ENCODE measurements at regions not wholly inside any gene's neighbourhood (a gene's known extent, or its start where the extent isn't known, plus 50 kb on each side); places are given as distances from the start of the nearest gene placed in this dataset.
"Not testable (repeated sequence)": the region's sequence is repeated elsewhere in the genome, so short reads cannot be mapped to it uniquely, and the experiment has no call there.

DNA sequence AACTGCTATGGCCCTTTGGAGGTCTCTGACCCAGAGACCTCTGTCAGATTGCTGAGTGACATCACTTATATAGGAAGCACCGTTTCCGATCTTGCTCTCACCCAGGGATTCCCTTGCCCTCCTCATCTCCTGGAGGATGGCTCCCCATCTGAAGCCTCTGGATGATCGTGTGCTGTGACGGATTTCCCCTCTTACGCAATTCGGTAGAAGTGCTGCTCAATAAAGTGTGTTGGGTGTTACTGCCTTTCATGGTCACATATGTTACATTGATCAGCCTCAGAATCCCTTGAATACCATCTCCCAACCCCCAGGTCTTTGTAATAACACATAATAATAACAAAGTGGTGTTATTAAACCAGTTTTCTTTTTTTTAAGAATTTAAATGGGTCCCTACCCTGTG, 107.3 kb upstream of the CLEC14A start:
- no peak for DNase-seq (ENCODE audit: low spot score)
- TF ChIP-seq, protein P1, sequence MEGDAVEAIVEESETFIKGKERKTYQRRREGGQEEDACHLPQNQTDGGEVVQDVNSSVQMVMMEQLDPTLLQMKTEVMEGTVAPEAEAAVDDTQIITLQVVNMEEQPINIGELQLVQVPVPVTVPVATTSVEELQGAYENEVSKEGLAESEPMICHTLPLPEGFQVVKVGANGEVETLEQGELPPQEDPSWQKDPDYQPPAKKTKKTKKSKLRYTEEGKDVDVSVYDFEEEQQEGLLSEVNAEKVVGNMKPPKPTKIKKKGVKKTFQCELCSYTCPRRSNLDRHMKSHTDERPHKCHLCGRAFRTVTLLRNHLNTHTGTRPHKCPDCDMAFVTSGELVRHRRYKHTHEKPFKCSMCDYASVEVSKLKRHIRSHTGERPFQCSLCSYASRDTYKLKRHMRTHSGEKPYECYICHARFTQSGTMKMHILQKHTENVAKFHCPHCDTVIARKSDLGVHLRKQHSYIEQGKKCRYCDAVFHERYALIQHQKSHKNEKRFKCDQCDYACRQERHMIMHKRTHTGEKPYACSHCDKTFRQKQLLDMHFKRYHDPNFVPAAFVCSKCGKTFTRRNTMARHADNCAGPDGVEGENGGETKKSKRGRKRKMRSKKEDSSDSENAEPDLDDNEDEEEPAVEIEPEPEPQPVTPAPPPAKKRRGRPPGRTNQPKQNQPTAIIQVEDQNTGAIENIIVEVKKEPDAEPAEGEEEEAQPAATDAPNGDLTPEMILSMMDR (IDR thresholded peaks at IDR 0.05; ENCODE audit: extremely low read depth, missing control alignments), result no peak

DNA sequence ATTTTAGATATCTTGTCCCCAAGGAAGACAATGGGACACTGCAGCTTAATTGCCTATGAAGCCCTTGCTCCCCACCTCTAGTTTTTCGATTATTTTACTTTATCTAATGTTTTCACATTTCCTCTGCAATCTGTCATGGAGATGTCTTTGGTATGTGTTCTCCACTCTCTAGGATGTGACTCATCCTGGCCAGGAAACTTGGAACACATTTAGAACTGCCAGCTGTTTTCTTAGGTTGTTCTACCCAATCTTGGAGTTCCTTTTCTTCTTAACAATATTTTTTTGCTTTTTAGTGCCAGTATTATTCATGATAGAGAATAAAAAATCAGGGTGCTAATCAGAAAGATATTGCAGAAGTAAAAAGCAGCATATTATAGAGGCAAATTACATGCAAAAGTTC, 101.7 kb upstream of the CLEC14A start:
- DNase-seq (ENCODE audit: low spot score), result no peak
- TF ChIP-seq, protein P1 (IDR thresholded peaks at IDR 0.05; ENCODE audit: extremely low read depth, missing control alignments), result no peak

DNA sequence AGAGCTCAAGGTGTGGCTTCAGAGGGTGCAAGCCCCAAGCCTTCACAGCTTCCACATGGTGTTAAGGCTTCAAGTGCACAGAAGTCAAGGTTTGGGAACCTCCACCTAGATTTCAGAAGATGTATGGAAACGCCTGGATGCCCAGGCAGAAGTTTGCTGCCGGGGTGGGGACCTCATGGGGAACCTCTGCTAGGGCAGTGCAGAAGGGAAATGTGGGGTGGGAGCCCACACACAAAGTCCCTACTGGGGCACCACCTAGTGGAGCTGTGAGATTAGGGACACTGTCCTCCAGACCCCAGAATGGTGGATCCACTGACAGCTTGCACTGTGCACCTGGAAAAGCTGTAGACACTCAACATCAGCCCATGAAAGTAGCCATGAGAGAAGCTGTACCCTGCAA, 99.6 kb upstream of the CLEC14A start:
- DNase-seq (ENCODE audit: low spot score), result not testable (repeated sequence)

DNA sequence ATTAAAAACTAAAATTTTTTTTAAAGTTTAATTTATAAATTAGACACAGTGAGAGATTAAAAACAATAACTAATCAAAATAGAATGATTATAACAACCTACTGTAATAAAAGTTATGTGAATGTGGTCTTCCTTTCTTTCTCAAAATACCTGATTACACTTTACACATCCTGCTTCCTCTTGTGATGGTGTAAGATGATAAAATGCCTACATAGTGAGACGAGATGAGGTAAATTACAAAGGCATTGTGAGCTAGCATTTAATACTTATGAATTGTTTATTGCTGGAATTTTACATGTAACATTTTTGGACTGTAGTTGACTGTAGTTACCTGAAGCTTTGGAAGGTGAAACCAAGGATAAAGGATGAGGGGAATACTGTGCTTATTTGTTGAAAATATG, 94.2 kb upstream of the CLEC14A start:
- no peak for DNase-seq (ENCODE audit: low spot score)

DNA sequence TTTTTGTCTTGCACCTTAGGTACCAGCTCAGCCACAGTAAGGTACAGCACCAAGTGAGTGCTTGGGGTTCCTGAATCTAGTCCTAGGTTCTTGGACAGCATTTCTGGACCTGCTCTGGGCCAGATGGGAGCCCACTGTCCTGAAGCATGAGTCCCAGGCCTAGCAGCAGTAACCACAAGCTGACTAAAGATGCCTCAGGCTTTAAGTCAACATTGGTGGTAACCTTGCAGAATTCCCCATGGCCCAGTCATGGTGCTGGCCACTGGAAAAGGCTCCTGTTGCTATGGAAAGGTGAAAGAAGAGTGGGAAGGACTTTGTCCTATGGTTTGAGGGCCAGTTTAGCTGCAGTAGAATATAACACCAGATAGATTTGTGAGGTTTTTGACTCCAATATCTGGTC, 86.9 kb upstream of the CLEC14A start:
- DNase-seq (ENCODE audit: low spot score), result no peak
- TF ChIP-seq, protein P1 (IDR thresholded peaks at IDR 0.05; ENCODE audit: extremely low read depth, missing control alignments), result no peak

More for the DNA sequence above, 94.2 kb upstream of the CLEC14A start:
- TF ChIP-seq, protein P1 (IDR thresholded peaks at IDR 0.05; ENCODE audit: extremely low read depth, missing control alignments), result no peak

DNA sequence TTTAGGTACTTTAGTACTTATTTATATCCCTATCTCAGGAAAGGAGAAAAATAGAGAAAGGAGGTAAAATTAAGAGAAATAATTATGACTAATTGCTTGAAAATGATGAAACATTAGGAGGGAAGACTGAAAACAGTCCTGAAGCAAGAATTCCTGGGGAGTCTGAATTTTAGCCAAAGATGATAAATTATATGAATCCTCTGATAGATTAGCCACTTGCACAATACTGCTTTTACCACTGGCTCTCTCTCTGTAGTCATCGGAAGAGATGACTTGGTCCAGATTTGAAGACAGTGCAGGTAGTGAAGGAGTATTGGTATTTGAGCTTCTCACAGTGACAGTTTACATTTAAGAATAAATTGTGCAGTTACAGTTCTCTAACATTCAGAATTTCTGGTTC, 83.8 kb upstream of the CLEC14A start:
- TF ChIP-seq, protein P1 (IDR thresholded peaks at IDR 0.05; ENCODE audit: extremely low read depth, missing control alignments), result no peak
- no peak for DNase-seq (ENCODE audit: low spot score)

DNA sequence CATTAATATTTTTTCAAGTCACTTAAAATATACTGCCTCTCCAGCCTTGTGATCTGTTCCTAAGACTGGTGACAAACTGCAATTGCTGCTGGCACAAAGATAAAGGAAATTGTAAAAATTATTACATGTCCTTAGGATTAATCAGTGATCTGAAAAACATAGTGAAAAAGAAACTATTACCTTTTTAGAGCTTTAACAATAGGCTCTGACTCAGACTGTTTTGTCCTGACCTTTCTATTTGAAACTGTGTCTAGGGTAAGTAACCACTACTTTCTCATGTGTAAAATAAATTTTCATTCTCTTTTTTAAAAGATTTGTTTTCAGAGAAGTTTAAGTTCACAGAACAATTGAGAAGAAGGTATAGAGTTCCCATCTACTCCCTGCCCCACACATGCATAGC, 80.4 kb upstream of the CLEC14A start:
- TF ChIP-seq, protein P1 (IDR thresholded peaks at IDR 0.05; ENCODE audit: extremely low read depth, missing control alignments), result no peak
- DNase-seq (ENCODE audit: low spot score), result no peak

DNA sequence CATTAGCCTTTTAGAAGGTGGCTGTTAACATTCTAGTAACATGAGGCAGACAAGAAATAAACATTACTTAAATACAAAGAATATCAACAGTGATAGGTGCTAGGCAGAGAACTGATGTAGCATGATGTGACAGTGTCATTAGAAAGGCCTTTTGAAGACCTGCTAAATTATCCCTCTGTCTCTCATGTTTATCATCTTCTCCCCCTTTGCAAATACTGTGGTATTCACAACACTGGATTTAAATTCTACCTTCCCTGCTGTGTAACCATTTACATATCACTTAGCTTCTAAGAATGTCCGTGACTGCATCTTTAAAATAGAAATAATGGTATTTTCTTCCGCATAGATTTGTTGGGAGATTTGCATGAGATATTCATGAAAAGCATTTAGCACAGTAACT, 74.4 kb upstream of the CLEC14A start:
- no peak for DNase-seq (ENCODE audit: low spot score)
- TF ChIP-seq, protein P1 (IDR thresholded peaks at IDR 0.05; ENCODE audit: extremely low read depth, missing control alignments), result no peak

Data from GM20000 (cell line).